DOHH2 (cell line): ENCODE measurements at regions not wholly inside any gene's neighbourhood (a gene's known extent, or its start where the extent isn't known, plus 50 kb on each side); places are given as distances from the start of the nearest gene placed in this dataset.

Experiments
- CTCF ChIP-seq: fragments of 200-600 bp; sonication (generic); IDR thresholded peaks from one replicate; pipeline ENCODE4 v1.5.1; 2014; ENCODE audit warnings: antibody characterized with exemption, mild to moderate bottlenecking, low read depth, low read length; ENCODE audit not compliant: poor library complexity, severe bottlenecking
- EZH2phosphoT487 ChIP-seq: fragments of 200-600 bp; sonication (generic); IDR thresholded peaks from 2 replicates; pipeline ENCODE4 v1.6.1; 2017; ENCODE audit warnings: borderline replicate concordance, mild to moderate bottlenecking, antibody characterized with exemption, low read length, moderate library complexity, mixed read lengths

GRCh38 chr11:11772865-11773515 lies 68.8 kb upstream of the USP47 start:
- TF ChIP-seq CTCF = no peak
- no peak for TF ChIP-seq EZH2phosphoT487
